Panc1 (cell line): ENCODE measurements at regions not wholly inside any gene's neighbourhood (a gene's known extent, or its start where the extent isn't known, plus 50 kb on each side); places are given as distances from the start of the nearest gene placed in this dataset.

Experiments used
- POLR2AphosphoS5 ChIP-seq: IDR thresholded peaks from 2 replicates; pipeline ENCODE4 v1.6.1; 2012; ENCODE audit warnings: mild to moderate bottlenecking, low read depth, low read length, moderate library complexity
- TCF7L2 ChIP-seq: IDR thresholded peaks from 2 replicates; pipeline ENCODE4 v1.6.1; 2011; ENCODE audit warnings: mild to moderate bottlenecking, low read depth, low read length, inconsistent platforms
- TF ChIP-seq, protein P1 (sequence below): fragments of 450-650 bp; IDR thresholded peaks from 2 replicates; pipeline ENCODE4 v1.5.1; 2017; ENCODE audit warnings: mild to moderate bottlenecking

DNA sequence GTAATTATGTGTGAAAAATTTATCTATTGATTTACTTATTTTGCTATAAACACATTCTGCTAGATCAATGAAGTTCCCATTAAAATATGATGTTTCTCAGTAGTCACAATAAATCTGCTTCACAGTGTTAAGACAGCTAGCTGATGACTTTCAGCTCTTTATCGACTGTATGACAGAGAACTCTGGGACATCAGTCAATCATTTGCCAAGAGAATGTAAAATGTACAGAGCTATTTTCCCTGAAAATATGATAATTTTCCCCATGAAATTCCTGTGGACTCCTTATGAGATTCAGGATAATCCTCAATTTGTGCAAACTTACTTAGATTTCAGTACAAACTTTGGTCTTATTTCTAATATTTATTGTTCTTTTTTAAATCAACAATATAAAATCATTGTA lies 430.5 kb downstream of the SLITRK6 start:
- TF ChIP-seq, protein P1, sequence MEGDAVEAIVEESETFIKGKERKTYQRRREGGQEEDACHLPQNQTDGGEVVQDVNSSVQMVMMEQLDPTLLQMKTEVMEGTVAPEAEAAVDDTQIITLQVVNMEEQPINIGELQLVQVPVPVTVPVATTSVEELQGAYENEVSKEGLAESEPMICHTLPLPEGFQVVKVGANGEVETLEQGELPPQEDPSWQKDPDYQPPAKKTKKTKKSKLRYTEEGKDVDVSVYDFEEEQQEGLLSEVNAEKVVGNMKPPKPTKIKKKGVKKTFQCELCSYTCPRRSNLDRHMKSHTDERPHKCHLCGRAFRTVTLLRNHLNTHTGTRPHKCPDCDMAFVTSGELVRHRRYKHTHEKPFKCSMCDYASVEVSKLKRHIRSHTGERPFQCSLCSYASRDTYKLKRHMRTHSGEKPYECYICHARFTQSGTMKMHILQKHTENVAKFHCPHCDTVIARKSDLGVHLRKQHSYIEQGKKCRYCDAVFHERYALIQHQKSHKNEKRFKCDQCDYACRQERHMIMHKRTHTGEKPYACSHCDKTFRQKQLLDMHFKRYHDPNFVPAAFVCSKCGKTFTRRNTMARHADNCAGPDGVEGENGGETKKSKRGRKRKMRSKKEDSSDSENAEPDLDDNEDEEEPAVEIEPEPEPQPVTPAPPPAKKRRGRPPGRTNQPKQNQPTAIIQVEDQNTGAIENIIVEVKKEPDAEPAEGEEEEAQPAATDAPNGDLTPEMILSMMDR = no peak
- no peak for TF ChIP-seq POLR2AphosphoS5
- no peak for TF ChIP-seq TCF7L2
